HepG2 (cell line): ENCODE measurements at regions not wholly inside any gene's neighbourhood (a gene's known extent, or its start where the extent isn't known, plus 50 kb on each side); places are given as distances from the start of the nearest gene placed in this dataset.

Experiments used
- ATAC-seq: fragments of 200-7000 bp; cut with Tn5 transposase; 3 replicates; pipeline ENCODE4 v1.9.1; 2020; ENCODE audit warnings: mild to moderate bottlenecking, moderate library complexity
- BruUV-seq: library from RNA; stranded (reverse); fragments of 400-500 nt; replicated peaks from 2 replicates; lab custom pipeline; 2021; lab: Mats Ljungman, UMichigan
- CTCF ChIA-PET: fragments of 300-600 bp; formaldehyde crosslinking; extraction: SDS; loops from one replicate; lab custom pipeline; 2021; ENCODE audit warnings: low total read pairs, inconsistent platforms, low intra/inter-chr PET ratio; lab: Yijun Ruan, JAX
- POLR2A ChIA-PET: fragments of 350-600 bp; sonication (Branson Sonifier 250); formaldehyde crosslinking; loops from one replicate; lab custom pipeline; 2020; ENCODE audit warnings: antibody characterized with exemption, inconsistent platforms; lab: Yijun Ruan, JAX
- DNase-seq: peaks from one replicate; pipeline ENCODE4 v3.0.0-alpha.2; 2015; ENCODE audit warnings: low spot score
- FAIRE-seq: peaks from 3 replicates; lab custom pipeline; 2011; peaks lifted over from hg19 to GRCh38; lab: Jason Lieb, UNC
- H2AFZ ChIP-seq: one replicate; pipeline ENCODE4 v1.6.1; 2011; ENCODE audit warnings: low read length, inconsistent platforms
- H3K27ac ChIP-seq: fragments of 300-600 bp; 3 replicates; pipeline ENCODE4 v1.8.0; 2011; ENCODE audit warnings: mixed run types, mild to moderate bottlenecking, mixed read lengths, low read length, inconsistent platforms; ENCODE audit not compliant: insufficient read depth; ENCODE audit errors: extremely low read length
- H3K27me3 ChIP-seq, 2 experiments: fragments of 200-600 bp in 1 of 2; 2 replicates in 1 of 2; 3 replicates in 1 of 2; pipeline versions ENCODE4 v1.6.0 to v1.8.0; 2011; ENCODE audit warnings: low read length in 2 of 2, mild to moderate bottlenecking in 2 of 2, moderate library complexity in 2 of 2, inconsistent platforms in 1 of 2; ENCODE audit not compliant: insufficient read depth in 2 of 2, control insufficient read depth in 1 of 2
- H3K36me3 ChIP-seq, 2 experiments: fragments of 200-600 bp in 1 of 2; replicated peaks in 1 of 2; 2 replicates in 1 of 2; 3 replicates in 1 of 2; pipeline versions ENCODE4 v1.5.1 to v1.8.0; 2011; ENCODE audit warnings: low read length in 2 of 2, inconsistent platforms in 1 of 2; ENCODE audit not compliant: insufficient read depth in 2 of 2, control insufficient read depth in 1 of 2
- H3K4me1 ChIP-seq: 2 replicates; pipeline ENCODE4 v1.5.1; 2012; ENCODE audit warnings: low read length, inconsistent platforms; ENCODE audit not compliant: insufficient read depth
- H3K4me2 ChIP-seq: 2 replicates; pipeline ENCODE4 v1.6.0; 2011; ENCODE audit warnings: low read depth, low read length, inconsistent platforms
- H3K4me3 ChIP-seq, 3 experiments: fragments of 200-600 bp in 1 of 3; sonication (generic), shearing (Covaris generic) in 1 of 3; replicated peaks in 1 of 3; 2 replicates each; pipeline ENCODE4 v1.5.1; 2011 to 2016; ENCODE audit warnings: low read length in 3 of 3, inconsistent platforms in 2 of 3, low read depth in 2 of 3, mild to moderate bottlenecking in 2 of 3, control low read depth in 1 of 3, mixed read lengths in 1 of 3; ENCODE audit not compliant: insufficient read depth in 1 of 3
- H3K79me2 ChIP-seq: one replicate; pipeline ENCODE4 v1.6.1; 2011; ENCODE audit warnings: low read length, inconsistent platforms; ENCODE audit not compliant: insufficient read depth
- H3K9ac ChIP-seq: 2 replicates; pipeline ENCODE4 v1.6.0; 2011; ENCODE audit warnings: mild to moderate bottlenecking, low read depth, low read length, inconsistent platforms; ENCODE audit not compliant: insufficient read depth
- H3K9me3 ChIP-seq: 2 replicates; pipeline ENCODE4 v1.5.1; 2012; ENCODE audit warnings: mild to moderate bottlenecking, low read length
- H4K20me1 ChIP-seq: 2 replicates; pipeline ENCODE4 v1.6.0; 2011; ENCODE audit warnings: inconsistent platforms, mild to moderate bottlenecking, low read length, moderate library complexity; ENCODE audit not compliant: insufficient read depth
- ATAD3A ChIP-seq: sonication (generic); formaldehyde crosslinking; IDR thresholded peaks from 2 replicates; pipeline ENCODE4 v1.4.0; 2020; ENCODE audit warnings: missing genetic modification reagents
- GATAD1 ChIP-seq: IDR thresholded peaks from 2 replicates; pipeline ENCODE4 v1.6.1; 2016; ENCODE audit warnings: missing genetic modification reagents, missing compliant biosample characterization
- LBX2 ChIP-seq: sonication (generic); formaldehyde crosslinking; IDR thresholded peaks from 2 replicates; pipeline ENCODE4 v1.5.0; 2020; ENCODE audit warnings: missing genetic modification reagents, mild to moderate bottlenecking, borderline replicate concordance
- NKX3-1 ChIP-seq: sonication (generic); formaldehyde crosslinking; IDR thresholded peaks from 2 replicates; pipeline ENCODE4 v1.5.0; 2020; ENCODE audit warnings: missing genetic modification reagents
- PRMT3 ChIP-seq: sonication (generic); formaldehyde crosslinking; IDR thresholded peaks from 2 replicates; pipeline ENCODE4 v1.8.1; 2022; ENCODE audit warnings: low read depth, mild to moderate bottlenecking, moderate library complexity, missing genetic modification reagents, borderline replicate concordance
- TBX3 ChIP-seq: fragments of 450-650 bp; IDR thresholded peaks from 2 replicates; pipeline ENCODE4 v1.6.1; 2017; ENCODE audit warnings: antibody characterized with exemption, mild to moderate bottlenecking, inconsistent platforms, borderline replicate concordance
- THAP8 ChIP-seq: sonication (generic); formaldehyde crosslinking; IDR thresholded peaks from 2 replicates; pipeline ENCODE4 v1.5.1; 2020; ENCODE audit warnings: missing genetic modification reagents, mild to moderate bottlenecking, borderline replicate concordance
- TP53 ChIP-seq: sonication (generic); formaldehyde crosslinking; conservative IDR thresholded peaks from 2 replicates; pipeline ENCODE4 v1.4.0; 2020; ENCODE audit warnings: missing genetic modification reagents
- ZBTB10 ChIP-seq: sonication (generic); formaldehyde crosslinking; IDR thresholded peaks from 2 replicates; pipeline ENCODE4 v1.4.0; 2020; ENCODE audit warnings: missing genetic modification reagents, borderline replicate concordance
- ZFP36L1 ChIP-seq: sonication (generic); formaldehyde crosslinking; IDR thresholded peaks from 2 replicates; pipeline ENCODE4 v1.8.0; 2022; ENCODE audit warnings: mild to moderate bottlenecking, missing genetic modification reagents, moderate library complexity
- ZNF460 ChIP-seq: sonication (generic); formaldehyde crosslinking; IDR thresholded peaks from 2 replicates; pipeline ENCODE4 v1.5.1; 2020; ENCODE audit warnings: missing genetic modification reagents, mild to moderate bottlenecking, borderline replicate concordance
- ZNF567 ChIP-seq: sonication (generic); formaldehyde crosslinking; IDR thresholded peaks from 2 replicates; pipeline ENCODE4 v1.8.1; 2023; ENCODE audit warnings: mild to moderate bottlenecking, missing genetic modification reagents, borderline replicate concordance
- ZNF672 ChIP-seq: sonication (generic); formaldehyde crosslinking; IDR thresholded peaks from 2 replicates; pipeline ENCODE4 v1.8.1; 2022; ENCODE audit warnings: missing genetic modification reagents
- WGBS: methylation state at CpG from one replicate; pipeline ENCODE4 v1.1.6; 2017; ENCODE audit warnings: low lambda C conversion rate; 5-methylcytosine and 5-hydroxymethylcytosine counted together
- in situ Hi-C: cut with HindIII; loops from 2 replicates; pipeline ENCODE4 v1.10.0; 2017; ENCODE audit warnings: low pct_unique_long_range_greater_than_20kb; ENCODE audit not compliant: extremely low pct_ligation_motif_present
- intact Hi-C: fragments of 100-400 bp; cut with micrococcal nuclease; formaldehyde crosslinking; loops from one replicate; pipeline ENCODE4 v1.10.0; 2022; ENCODE audit not compliant: unreplicated experiment

GRCh38 chr21:20377250-20377649, 621.0 kb upstream of the NCAM2 start:
- H3K4me3 ChIP-seq: no peak overlapping the region
- no TSS peak for BruUV-seq
- no peak overlapping the region for H2AFZ ChIP-seq
- no peak for ATAC-seq
- H3K4me2 ChIP-seq: no peak overlapping the region
- TF ChIP-seq TBX3 (no peak), TP53 (no peak), ZNF567 (CRISPR knock-in tag) (no peak), ZFP36L1 (CRISPR knock-in tag) (no peak), ZNF460 (no peak), ZBTB10 (CRISPR knock-in tag) (no peak), THAP8 (no peak), NKX3-1 (CRISPR knock-in tag) (no peak), ATAD3A (CRISPR knock-in tag) (no peak), PRMT3 (CRISPR knock-in tag) (no peak), LBX2 (CRISPR knock-in tag) (no peak), GATAD1 (CRISPR knock-in tag) (no peak), ZNF672 (CRISPR knock-in tag) (no peak)
- in situ Hi-C loops: no loop called here
- CTCF ChIA-PET: no interaction called here
- H4K20me1 ChIP-seq: no peaks in the 10 kb centered on the region
- H3K9me3 ChIP-seq: peaks cover 81% of the 10 kb centered on the region
- no peaks in the 10 kb centered on the region for H3K4me1 ChIP-seq
- POLR2A ChIA-PET: no interaction called here
- no peak for FAIRE-seq
- H3K79me2 ChIP-seq: no peaks in the 10 kb centered on the region
- WGBS: 0% methylated on average over 1 of the region's 1 CpG
- H3K27ac ChIP-seq: no peak overlapping the region
- intact Hi-C loops: no loop called here
- no peaks in the 10 kb centered on the region for H3K36me3 ChIP-seq
- no peak for DNase-seq
- no peaks in the 10 kb centered on the region for H3K27me3 ChIP-seq
- H3K9ac ChIP-seq: no peak overlapping the region
